Effector CD8-positive, alpha-beta T cell (primary cell): ENCODE measurements at regions not wholly inside any gene's neighbourhood (a gene's known extent, or its start where the extent isn't known, plus 50 kb on each side); places are given as distances from the start of the nearest gene placed in this dataset.
"Not testable (repeated sequence)": the region's sequence is repeated elsewhere in the genome, so short reads cannot be mapped to it uniquely, and the experiment has no call there.

ENCODE experiments used
- DNase-seq: peaks from one replicate; lab custom pipeline; 2025; lab: John Stamatoyannopoulos, UW

- no peak for DNase-seq
Observed at GRCh38 chr10:65270969-65271368, 1654.9 kb upstream of the LRRTM3 start.

- DNase-seq = no peak
Observed at GRCh38 chr10:65273115-65273514, 1652.7 kb upstream of the LRRTM3 start.

DNA sequence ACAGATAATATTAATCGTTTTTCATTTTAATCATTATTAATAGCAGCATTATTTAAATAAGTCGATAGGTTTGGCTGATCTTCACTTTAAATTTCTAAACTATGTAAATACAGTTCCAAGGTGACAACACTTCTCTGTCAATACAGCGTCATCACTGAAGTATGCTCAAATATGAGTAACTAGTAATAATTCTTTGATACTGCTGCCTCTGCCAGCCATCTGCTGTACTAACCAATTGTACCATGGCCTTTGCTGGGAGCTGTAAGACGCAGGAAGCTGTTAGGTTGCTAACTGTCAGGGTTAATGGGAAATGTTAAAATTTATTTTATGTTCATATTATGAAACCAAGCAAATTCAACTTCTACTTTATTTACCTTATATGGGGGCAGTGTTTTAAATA, 1650.5 kb upstream of the LRRTM3 start:
- no peak for DNase-seq

DNA sequence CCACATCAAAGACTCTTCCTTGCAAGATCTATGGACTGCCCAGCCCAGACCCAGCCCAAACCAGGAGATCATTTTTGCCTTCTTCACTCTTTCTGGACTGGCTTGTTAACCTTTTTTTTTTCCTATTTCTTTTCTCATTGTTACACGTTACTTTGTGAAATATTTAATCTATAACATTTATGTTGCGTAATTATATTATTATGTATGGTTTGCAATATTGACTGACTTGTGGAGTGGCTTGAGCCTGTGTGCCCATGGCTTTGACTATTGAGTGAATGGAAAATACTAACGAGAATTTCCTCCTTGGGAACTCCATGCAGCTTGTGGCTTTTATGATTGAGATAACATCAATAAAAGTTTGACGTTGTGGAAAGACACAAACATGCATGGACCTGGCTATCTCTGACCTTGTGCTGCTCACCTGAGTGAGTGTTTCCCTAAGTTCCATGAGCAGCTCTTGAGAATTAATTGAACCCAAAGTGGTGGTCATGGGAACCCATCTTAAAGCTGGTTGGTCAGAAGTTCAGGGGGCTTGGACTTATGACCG, 1641.3 kb upstream of the LRRTM3 start:
- no peak for DNase-seq

GRCh38 chr10:65285726-65286125, 1640.1 kb upstream of the LRRTM3 start:
- DNase-seq = not testable (repeated sequence)

DNA sequence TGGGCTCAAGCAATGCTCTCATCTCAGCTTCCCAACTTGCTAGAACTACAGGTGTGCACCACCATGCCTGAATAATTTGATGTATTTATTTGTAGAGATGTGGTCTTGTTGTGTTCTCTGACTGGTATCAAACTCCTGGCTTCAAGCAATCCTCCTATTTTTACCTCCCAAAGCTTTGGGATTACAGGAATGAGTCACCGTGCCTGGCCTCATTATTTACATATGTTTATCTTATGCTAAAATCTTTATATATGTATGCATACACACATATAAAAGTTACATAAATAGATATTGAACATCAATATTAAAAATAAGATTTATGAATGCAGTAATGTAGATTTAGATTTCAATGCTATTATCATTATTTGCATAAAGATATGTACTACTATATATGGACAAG, 1634.5 kb upstream of the LRRTM3 start:
- DNase-seq = no peak

DNA sequence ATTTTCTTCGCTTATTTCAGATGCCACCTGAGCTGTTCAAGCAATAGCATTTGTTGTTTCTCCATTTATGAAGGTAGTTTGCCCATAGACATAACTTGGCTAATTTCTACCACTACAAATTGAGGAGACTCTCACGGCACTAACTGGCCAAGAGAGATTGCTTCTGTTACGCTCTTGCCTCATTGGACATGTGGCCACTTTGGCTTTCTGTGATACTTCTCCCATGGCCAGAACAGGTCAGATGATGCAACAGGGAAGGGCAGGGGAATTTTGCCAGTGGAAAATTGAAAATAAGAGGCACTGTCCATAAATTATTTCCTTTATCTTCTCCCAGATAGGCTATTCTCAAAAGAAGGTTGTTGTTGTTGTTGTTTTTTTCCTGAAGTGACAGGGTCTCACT, 1633.3 kb upstream of the LRRTM3 start:
- DNase-seq = no peak

DNA sequence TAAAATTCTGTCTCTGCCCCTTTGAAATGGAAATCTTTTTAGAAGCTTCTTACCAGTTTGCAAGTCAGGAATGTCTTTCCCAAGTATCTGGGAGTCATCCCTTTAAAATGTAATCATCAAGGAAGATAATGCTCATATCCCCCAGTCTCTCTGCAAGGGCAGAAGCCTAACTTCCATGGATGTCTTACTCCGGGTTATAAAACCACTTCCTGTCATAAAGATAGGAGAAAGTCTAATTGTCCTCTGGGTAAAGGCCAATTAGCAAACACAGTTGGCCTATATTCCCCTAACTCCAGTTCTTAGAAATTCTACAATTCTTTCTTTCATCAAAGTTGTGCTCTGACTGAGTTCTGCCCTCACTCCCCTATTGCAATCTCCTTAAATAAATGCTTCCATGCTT, 1631.5 kb upstream of the LRRTM3 start:
- no peak for DNase-seq

DNA sequence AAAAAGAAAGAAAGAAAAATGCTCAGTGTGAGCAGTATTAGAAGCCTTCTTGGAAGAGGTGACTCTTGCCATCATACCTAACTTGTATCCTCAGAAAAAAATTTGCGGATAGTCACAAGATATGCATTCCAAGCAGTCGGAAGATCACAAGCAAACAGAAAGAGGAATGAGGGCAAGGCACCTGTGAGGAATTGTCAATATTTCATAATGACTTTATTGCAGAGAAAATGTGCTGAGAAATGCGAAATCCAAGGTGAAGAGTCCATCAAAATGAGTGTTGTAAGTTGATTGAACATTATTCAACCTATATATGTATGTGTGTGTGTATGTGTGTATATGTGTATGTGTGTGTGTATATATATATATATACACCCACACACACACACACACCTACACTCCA, 1624.7 kb upstream of the LRRTM3 start:
- no peak for DNase-seq

GRCh38 chr10:65306201-65306600, 1619.6 kb upstream of the LRRTM3 start:
- no peak for DNase-seq

DNA sequence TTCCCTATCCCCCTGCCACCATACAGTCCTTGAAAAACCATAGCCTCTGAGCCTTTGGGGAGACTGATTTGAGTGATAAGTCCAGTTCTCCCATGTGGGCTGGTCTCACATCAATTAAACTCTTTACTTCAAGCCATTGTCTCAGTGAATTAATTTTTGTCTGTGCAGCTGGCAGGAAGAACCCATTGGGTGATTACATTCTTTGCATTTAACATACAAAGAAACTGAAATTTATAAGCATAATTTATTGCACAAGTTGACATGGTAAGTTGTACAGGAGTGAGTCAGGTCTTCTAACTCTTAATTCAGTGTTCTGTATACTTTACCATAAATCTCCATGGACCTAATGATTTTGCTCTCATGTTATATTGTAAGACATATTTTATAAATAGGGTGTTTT, 1613.0 kb upstream of the LRRTM3 start:
- no peak for DNase-seq

DNA sequence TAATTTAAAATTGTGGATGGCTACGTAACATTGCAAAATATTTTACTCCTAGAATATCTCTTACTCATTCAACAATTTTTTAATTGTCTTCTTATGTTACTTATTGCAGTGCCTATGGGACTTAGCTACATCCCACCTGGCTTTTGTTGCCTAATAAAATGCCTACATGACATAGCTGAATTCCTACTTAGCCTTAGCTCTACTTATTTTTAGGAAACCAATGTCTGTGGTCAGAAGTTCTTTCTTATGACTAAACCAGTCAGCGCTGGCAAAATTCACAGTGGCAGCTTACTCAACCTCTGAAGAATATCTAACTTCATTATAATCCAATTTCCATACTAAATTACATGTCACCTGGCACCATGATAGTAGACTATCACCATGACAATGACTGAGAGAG, 1612.4 kb upstream of the LRRTM3 start:
- DNase-seq = no peak

- no peak for DNase-seq
Observed at GRCh38 chr10:65314253-65314652, 1611.6 kb upstream of the LRRTM3 start.

DNA sequence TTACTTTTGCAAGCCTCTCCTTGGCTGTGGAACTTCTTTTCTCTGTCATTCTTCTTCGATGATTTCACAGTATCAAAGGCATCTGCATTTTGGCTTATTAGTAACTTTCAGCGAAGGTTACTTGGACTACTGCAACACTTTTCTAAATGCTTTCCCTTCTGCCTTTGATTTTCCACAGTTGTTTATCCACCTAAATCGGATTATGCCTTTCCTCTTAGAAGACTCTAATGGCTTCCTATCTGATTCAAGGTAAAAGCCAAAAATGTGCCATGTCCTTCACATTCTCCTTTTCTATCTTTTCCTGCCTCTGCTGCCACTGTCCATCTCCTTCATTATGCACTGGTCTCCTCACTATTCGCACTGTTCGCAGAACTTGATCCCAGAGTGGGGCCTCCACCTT, 1606.3 kb upstream of the LRRTM3 start:
- DNase-seq = no peak

DNA sequence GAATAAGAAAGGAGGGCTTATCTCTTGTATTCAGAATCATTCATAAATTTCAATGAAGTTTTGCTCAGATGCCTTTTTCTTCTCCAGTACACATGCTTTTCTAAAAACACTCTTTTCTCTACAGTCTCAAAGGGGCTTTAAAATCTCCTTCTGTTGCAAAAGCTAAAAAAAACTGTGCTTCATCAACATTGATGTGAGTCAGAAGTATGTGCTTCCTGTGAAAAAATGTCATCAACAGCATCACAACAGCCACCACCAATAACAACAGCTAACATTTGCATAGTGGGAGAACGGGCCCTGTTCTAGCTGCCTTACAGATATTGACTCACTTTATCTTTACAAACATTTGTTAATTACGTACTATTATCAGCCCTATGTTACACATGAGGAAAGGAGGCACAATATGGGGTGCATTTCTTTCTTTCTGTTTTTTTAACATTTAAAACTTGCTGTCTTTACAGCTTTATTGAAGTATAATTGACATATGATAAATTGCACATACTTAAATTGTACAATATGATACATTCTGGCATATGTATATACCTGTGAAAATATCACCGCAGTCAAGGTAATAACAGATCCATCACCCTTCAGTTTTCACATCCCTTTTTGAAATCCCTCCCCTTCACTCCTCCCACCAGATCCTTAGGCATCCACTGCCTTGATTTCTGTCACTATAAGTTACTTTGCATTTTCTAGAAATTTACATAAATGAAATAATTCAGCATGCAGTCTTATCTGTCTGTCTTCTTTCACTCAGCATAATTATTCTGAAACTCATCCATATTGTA, 1605.4 kb upstream of the LRRTM3 start:
- DNase-seq = no peak

DNA sequence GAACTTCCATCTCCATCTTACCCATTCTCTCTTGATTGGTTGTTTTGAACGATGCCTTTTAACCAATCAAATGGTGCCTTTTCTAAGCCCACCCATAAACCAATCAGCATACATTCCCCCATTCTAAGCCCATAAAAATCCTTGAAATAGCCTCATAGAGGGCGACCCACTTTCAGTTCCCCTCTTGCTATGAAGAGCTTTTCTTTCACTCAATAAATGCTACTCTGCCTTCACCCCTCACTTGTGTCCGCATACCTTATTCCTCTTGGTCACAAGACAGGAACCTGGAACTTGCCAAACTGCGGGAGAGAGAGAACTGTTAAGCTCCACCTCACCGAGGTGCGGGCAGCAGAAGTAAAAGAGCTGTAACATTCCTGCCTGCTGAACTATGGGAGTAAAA, 1602.0 kb upstream of the LRRTM3 start:
- no peak for DNase-seq

GRCh38 chr10:65325913-65326312, 1599.9 kb upstream of the LRRTM3 start:
- DNase-seq = no peak

DNA sequence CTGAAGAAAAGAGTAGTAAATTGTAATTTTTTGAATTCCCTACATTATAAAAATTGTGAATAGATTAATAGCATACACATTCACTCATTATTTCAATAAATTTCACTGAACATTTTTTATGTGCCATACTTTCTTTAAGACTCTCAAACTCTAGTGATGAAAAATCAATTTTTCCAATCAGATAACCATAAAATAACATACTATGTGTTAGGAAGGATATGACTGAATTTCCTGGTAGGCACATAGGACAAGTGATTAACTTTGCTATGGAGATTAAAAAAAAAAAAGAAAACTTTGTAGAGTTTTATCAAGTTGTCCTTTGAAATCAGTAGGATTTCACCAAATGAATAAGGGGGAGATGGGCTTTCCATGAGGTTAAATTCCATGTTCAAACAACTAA, 1597.3 kb upstream of the LRRTM3 start:
- no peak for DNase-seq

GRCh38 chr10:65335311-65335710, 1590.5 kb upstream of the LRRTM3 start:
- DNase-seq = no peak

- DNase-seq = no peak
Observed at GRCh38 chr10:65340340-65340739, 1585.5 kb upstream of the LRRTM3 start.

- DNase-seq = no peak
Observed at GRCh38 chr10:65341323-65341925, 1584.4 kb upstream of the LRRTM3 start.

GRCh38 chr10:65342245-65342644, 1583.6 kb upstream of the LRRTM3 start:
- DNase-seq = no peak

- DNase-seq = no peak
Observed at GRCh38 chr10:65346466-65346865, 1579.4 kb upstream of the LRRTM3 start.

GRCh38 chr10:65348637-65349036, 1577.2 kb upstream of the LRRTM3 start:
- DNase-seq = no peak
